SK-N-MC (cell line): ENCODE measurements at regions not wholly inside any gene's neighbourhood (a gene's known extent, or its start where the extent isn't known, plus 50 kb on each side); places are given as distances from the start of the nearest gene placed in this dataset.

Experiments
- DNase-seq: peaks from one replicate; pipeline ENCODE4 v3.0.0-alpha.2; 2011; ENCODE audit warnings: low read depth, low spot score
- H3K27ac ChIP-seq: fragments of 200-600 bp; sonication (generic); 2 replicates; pipeline ENCODE4 v1.5.1; 2016; ENCODE audit warnings: mixed run types
- H3K36me3 ChIP-seq: fragments of 200-600 bp; sonication (generic); 2 replicates; pipeline ENCODE4 v1.6.1; 2017; ENCODE audit warnings: antibody characterized with exemption, low read length, mixed read lengths; ENCODE audit not compliant: insufficient read depth
- H3K4me3 ChIP-seq: fragments of 200-600 bp; sonication (generic); 2 replicates; pipeline ENCODE4 v1.5.1; 2016
- H3K9ac ChIP-seq: fragments of 200-600 bp; sonication (generic); 2 replicates; pipeline ENCODE4 v1.8.0; 2017; ENCODE audit warnings: mixed run types, mixed read lengths; ENCODE audit not compliant: insufficient read length
- H3K9me3 ChIP-seq: fragments of 200-600 bp; sonication (generic); 2 replicates; pipeline ENCODE4 v1.6.1; 2017; ENCODE audit warnings: low read depth, mild to moderate bottlenecking, antibody characterized with exemption, low read length, moderate library complexity, mixed read lengths
- EZH2 ChIP-seq: fragments of 200-600 bp; sonication (generic); IDR thresholded peaks from one replicate; pipeline ENCODE4 v1.6.1; 2017; ENCODE audit warnings: antibody characterized with exemption
- FOXP2 ChIP-seq: optimal IDR thresholded peaks from 2 replicates; pipeline ENCODE3; 2011; ENCODE audit warnings: mild to moderate bottlenecking, moderate library complexity; ENCODE audit not compliant: insufficient read depth; ENCODE audit errors: extremely low read length, control extremely low read depth
- POLR2AphosphoS5 ChIP-seq: IDR thresholded peaks from 2 replicates; pipeline ENCODE4 v1.6.1; 2012; ENCODE audit warnings: mild to moderate bottlenecking, low read depth, low read length, borderline replicate concordance

GRCh38 chr6:110040716-110041115 is 62.6 kb downstream of the GPR6 start:
- 0 out of 2 replicates have a peak, but pooled peaks cover 5% of the 10 kb centered on the region for H3K9me3 ChIP-seq
- H3K4me3 ChIP-seq: no peak overlapping the region
- H3K9ac ChIP-seq: peak overlapping the region; percentile 1
- peak overlapping the region; percentile 51; the same call in 1 of the 2 replicates for H3K27ac ChIP-seq
- no peaks in the 10 kb centered on the region; the same call in 1 of the 2 replicates for H3K36me3 ChIP-seq
- no peak for TF ChIP-seq EZH2
- no peak for TF ChIP-seq FOXP2
- TF ChIP-seq POLR2AphosphoS5: no peak
- no peak for DNase-seq

- Histone ChIP-seq H3K4me3 (no peak overlapping the region), H3K9ac (peak overlapping the region; percentile 1), H3K36me3 (no peaks in the 10 kb centered on the region; the same call in 1 of the 2 replicates), H3K9me3 (0 out of 2 replicates have a peak, but pooled peaks cover 6% of the 10 kb centered on the region), H3K27ac (peak overlapping the region; percentile 51)
- TF ChIP-seq FOXP2 (no peak), POLR2AphosphoS5 (no peak), EZH2 (no peak)
- DNase-seq: no peak
Measured at GRCh38 chr6:110041126-110041525, 63.0 kb downstream of the GPR6 start.

GRCh38 chr6:110041830-110042229 is 63.7 kb downstream of the GPR6 start:
- peak overlapping the region; percentile 3 for H3K9ac ChIP-seq
- no peak for TF ChIP-seq POLR2AphosphoS5
- no peak for TF ChIP-seq EZH2
- no peaks in the 10 kb centered on the region; the same call in 1 of the 2 replicates for H3K36me3 ChIP-seq
- 0 out of 2 replicates have a peak overlapping the region, but pooled peaks have one; percentile 51 for H3K27ac ChIP-seq
- H3K4me3 ChIP-seq: no peak overlapping the region
- DNase-seq: no peak
- 0 out of 2 replicates have a peak, but pooled peaks cover 6% of the 10 kb centered on the region for H3K9me3 ChIP-seq

- Histone ChIP-seq H3K9me3 (0 out of 2 replicates have a peak, but pooled peaks cover 6% of the 10 kb centered on the region), H3K4me3 (no peak overlapping the region), H3K9ac (no peak overlapping the region), H3K27ac (0 out of 2 replicates have a peak overlapping the region, but pooled peaks have one; percentile 10), H3K36me3 (no peaks in the 10 kb centered on the region; the same call in 1 of the 2 replicates)
- DNase-seq: no peak
- TF ChIP-seq POLR2AphosphoS5 (no peak), FOXP2 (no peak), EZH2 (no peak)
Measured at GRCh38 chr6:110042670-110043296, 64.7 kb downstream of the GPR6 start.

- TF ChIP-seq POLR2AphosphoS5: no peak
- TF ChIP-seq FOXP2: no peak
- TF ChIP-seq EZH2: no peak
- Histone ChIP-seq H3K4me3 (no peak overlapping the region), H3K9me3 (0 out of 2 replicates have a peak, but pooled peaks cover 6% of the 10 kb centered on the region), H3K27ac (0 out of 2 replicates have a peak overlapping the region, but pooled peaks have one; percentile 10), H3K9ac (no peak overlapping the region), H3K36me3 (no peaks in the 10 kb centered on the region; the same call in 1 of the 2 replicates)
- no peak for DNase-seq
Measured at GRCh38 chr6:110043366-110043994, 65.4 kb downstream of the GPR6 start.

GRCh38 chr6:110044096-110044495 is 66.0 kb downstream of the GPR6 start:
- H3K4me3 ChIP-seq: no peak overlapping the region
- no peak overlapping the region for H3K9ac ChIP-seq
- no peak for DNase-seq
- H3K27ac ChIP-seq: no peak overlapping the region; the same call in 1 of the 2 replicates
- 0 out of 2 replicates have a peak, but pooled peaks cover 6% of the 10 kb centered on the region for H3K9me3 ChIP-seq
- no peaks in the 10 kb centered on the region; the same call in 1 of the 2 replicates for H3K36me3 ChIP-seq
- TF ChIP-seq EZH2 (no peak), POLR2AphosphoS5 (no peak), FOXP2 (no peak)

GRCh38 chr6:110044622-110045021 is 66.5 kb downstream of the GPR6 start:
- Histone ChIP-seq H3K4me3 (no peak overlapping the region), H3K27ac (no peak overlapping the region; the same call in 1 of the 2 replicates), H3K9ac (no peak overlapping the region), H3K36me3 (no peaks in the 10 kb centered on the region; the same call in 1 of the 2 replicates), H3K9me3 (0 out of 2 replicates have a peak, but pooled peaks cover 6% of the 10 kb centered on the region)
- no peak for DNase-seq
- no peak for TF ChIP-seq POLR2AphosphoS5
- no peak for TF ChIP-seq FOXP2
- TF ChIP-seq EZH2: no peak

GRCh38 chr6:110048221-110048875 is 70.2 kb downstream of the GPR6 start:
- no peaks in the 10 kb centered on the region; the same call in 1 of the 2 replicates for H3K36me3 ChIP-seq
- H3K9me3 ChIP-seq: 0 out of 2 replicates have a peak, but pooled peaks cover 6% of the 10 kb centered on the region
- TF ChIP-seq POLR2AphosphoS5: no peak
- no peak for TF ChIP-seq EZH2
- no peak for TF ChIP-seq FOXP2
- H3K27ac ChIP-seq: no peak overlapping the region
- no peak overlapping the region for H3K4me3 ChIP-seq
- DNase-seq: no peak
- H3K9ac ChIP-seq: no peak overlapping the region
